ENCODE measurements at regions not wholly inside any gene's neighbourhood (a gene's known extent, or its start where the extent isn't known, plus 50 kb on each side); places are given as distances from the start of the nearest gene placed in this dataset.
A peak's percentile ranks its signal among the peaks of the same experiment; 100 is the strongest.

DNA sequence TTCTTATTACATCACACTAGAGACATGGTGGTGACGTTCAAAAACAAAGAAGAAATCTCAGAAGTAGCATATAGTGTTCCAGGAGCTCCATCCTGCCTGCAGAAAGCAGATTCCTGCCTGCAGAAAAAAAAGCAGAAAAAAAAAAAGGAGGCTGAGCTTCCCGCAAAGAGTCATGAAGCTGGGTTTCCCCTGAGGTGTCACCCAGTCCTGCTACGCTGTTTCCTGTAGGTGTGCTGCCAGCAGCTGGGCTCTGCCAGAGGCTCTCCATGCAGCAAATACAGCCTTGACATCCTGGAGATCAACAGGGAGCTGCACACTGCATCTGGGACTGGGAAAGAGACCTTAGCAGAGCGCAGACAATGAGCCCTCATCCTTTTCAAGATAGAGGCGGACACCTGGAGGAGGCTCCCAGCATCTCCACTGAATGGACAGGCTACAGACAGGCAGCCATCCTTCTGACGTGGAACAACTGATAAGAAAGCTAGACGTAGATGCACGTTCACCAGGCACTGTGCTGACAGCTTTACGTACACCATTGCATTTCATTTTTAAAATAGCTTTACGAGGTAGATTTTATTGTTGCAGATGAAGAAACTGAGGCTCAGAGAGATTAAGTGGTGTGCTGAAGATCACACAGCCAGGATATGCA, 350.9 kb downstream of the FOXO1 start:
- DNase-seq, result no peak

DNA sequence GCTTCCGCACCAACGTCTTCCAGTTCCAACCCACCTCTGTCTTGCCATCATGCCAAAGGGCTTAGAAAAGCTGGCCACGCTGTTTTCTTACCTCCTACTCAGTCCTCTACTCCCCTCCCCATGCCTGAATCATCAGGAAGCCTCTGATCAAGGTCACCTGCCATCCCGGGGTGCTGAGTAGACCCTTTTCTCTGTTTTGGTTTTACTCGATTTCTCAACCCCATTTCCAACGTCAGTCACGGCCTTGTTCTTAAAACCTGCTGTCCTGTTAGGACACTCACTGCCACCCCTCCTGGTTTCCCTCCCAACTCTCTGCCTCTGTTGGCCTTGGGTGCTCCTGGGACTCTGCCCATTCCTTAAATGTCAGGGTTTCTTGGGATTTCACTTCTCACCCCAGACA, 350.1 kb downstream of the FOXO1 start:
- no peak for DNase-seq

DNA sequence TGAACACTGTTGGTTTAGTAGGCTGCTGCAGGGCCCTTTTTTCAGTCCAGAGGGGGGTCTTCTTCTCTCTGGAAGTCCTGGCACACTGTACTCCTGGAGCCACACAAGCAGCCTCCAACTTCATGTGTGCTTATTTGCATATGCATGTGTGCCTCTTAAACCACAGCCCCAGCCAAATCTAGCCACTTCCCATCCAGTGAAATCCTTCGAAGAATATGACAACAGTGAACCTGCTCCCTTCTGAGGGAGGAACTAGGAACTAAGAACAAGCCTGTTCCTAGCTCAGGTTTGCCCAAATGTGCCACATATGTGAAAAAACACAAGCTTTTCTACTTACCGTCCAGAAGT, 348.5 kb downstream of the FOXO1 start:
- no peak for DNase-seq

DNA sequence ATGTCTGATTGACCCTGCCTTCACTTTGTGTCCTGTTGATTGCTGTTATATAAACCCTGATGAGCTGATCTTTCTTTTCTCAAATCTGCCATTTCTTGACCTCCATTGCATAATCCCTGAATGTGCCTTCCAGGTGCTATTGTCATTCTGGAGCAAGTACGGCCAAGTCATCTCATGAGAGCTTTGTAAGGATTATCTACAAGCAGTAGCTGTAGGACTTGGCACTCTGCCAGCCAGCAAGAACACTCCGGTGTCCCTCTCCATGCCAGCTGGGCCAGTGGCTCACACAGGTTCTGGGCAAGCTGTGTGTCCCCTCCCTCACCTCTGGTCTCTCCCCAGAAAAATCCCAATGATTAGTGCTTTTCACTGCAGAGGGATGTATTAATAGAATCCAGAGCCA, 348.1 kb downstream of the FOXO1 start:
- DNase-seq, result no peak

DNA sequence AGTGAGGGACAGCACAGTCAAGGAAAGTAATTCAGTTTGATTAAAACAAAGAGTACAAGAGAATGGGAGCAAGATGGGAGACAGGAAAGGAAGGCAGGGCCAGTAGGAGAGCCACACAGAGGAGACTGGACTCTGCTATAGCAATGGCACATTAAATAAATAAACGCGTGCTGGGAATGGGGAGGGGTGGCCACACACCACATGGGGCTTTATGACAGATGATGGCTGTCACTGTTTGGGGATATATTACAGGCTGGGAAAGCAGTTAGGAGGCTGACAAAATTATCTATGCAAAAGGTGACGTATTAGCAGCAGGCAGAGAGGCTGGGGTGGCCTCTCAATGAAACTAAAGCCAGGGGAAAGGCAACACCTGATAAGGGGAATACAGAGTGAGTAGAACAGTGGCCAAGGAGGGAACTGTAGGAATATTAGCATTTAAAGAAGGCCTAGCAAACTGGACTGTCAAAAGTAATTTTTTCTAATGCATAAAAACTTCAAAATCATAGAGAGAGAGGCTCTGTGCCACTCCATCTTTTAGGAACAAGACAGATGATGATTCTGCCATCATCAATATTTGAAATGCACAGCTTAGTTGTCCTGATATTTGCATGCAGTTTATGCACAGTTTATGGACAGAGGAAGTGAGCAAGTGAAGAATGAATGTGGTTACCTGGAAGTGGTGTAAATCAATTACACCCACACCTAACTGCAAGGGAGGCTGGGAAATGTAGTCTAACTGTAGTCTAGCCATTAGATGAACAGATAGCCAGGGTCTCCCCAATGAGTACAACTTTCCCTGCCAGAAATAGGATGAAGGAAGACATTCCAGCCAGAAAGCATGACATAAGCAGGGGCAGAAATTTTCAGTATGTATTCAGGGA, 346.5 kb downstream of the FOXO1 start:
- no peak for DNase-seq

DNA sequence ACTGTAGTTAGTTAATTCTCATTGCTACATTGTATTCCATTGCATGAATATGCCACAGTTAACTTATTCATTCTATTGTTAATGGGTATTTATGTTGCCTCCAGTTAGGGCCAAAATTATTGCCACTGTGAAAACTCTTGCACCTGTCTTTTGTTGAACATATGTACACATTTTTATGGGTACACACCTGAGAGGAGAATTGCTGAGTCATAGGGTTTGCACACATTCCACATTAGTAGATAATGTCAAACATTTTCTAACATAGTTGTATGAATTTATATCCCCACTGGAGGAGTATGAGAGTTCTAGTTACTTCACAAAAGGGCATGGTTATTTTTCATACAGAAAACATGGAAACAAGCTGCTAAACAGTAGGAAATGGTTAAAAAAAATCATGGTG, 338.4 kb downstream of the FOXO1 start:
- DNase-seq, result no peak

DNA sequence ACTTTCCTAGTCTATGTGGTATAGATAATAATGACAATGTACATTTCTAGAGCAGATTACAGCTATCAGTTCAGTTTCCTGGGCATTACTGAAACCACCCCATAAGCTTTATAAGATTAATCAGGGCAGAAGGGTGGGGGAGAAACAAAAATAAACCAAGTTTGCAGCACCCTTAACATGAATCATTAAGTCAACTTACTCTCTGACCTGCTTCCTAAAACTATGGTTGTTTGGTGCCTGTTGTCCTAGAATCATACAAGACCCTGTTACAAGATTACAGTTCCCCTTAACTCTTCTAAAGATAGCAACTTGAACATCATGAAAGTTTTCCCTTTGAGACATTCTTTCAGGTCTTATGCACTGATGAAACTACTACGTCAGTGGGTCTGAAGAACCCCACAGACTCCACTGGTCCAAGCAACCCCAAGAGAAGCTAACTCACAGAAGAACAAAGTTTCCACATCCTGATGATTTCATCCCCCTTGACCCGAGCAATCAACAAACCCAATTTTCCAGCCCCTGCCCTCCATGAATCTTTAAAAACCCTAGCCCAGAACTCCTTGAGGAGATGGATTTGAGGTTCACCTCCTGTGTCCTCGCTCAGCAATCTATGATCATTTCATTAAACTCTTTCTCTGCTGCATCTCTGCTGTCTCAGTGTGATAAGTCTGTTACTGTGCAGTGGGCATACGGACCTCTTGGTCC, 336.5 kb downstream of the FOXO1 start:
- no peak for DNase-seq

DNA sequence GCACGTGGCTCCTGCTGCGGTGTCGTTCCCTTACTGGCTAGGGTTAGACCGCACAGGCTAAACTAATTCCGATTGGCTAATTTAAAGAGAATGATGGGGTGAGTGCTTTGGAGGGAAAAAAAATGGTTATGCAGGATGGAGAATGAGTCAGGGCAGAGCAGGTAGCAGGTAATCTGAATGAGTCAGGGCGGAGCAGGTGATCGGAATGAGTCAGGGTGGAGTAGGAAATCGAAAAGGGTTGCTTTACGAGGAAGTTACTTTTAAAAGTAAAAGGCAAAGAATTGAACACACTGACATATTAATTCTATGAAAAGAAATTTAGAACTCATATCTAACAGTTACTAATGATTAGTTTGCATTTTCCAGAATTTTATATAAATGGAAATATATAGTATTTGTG, 335.5 kb downstream of the FOXO1 start:
- no peak for DNase-seq

DNA sequence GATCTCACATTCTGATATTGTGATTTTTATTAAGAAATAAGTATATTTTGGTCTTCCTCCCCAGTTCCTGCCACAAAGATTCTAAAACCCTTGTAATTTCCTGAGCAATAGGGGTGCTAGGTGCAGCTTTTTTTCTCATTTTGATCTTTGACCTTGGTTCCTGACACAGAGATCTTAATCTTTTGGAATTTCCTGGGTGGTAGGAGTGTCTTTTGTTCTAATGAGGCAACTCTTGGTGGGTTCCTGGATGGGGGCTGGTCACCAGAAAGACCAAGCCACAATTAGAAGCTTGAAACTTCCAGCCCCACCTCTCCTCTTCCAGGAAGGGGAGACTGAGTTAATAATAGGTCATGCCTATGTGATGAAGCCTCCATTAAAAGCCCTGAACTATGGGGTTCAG, 334.6 kb downstream of the FOXO1 start:
- DNase-seq, result no peak

DNA sequence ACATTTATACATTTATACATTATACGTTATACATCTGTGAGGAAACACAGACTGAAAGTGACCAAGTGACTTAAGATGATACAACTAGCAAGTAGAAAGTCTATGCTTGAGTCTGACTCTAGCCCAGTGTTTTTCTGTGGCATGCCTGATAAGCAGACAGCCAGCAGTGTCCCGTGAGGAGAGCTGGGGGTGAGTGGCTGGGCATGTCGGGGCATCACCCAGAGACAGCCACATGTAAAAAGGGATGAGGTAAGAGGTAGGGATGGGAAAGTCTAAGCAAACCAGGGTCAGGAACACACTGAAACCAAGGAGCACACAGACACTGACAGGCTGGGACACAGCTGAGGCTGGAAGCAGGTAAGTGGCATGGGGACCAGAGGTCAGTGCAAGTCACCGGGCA, 333.2 kb downstream of the FOXO1 start:
- no peak for DNase-seq

DNA sequence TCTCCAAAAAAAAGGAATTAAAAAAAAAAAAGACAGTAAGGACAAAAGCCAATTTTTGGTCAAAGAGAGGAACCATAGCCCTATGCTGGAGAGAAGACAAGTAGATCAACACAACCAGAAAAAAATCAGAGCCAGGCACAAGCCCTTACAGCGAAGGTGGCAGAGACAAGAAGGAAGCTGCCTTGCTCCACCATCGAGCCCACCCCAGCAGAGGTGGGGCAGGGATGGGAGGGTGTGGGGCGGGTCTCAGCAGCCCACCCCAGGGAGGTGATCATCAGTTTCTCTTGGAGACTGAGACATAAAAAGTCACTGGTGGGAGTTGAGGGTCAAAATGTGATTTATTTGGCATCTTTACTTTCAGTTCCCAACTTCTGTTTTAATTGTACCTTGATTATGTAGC, 332.4 kb downstream of the FOXO1 start:
- no peak for DNase-seq

DNA sequence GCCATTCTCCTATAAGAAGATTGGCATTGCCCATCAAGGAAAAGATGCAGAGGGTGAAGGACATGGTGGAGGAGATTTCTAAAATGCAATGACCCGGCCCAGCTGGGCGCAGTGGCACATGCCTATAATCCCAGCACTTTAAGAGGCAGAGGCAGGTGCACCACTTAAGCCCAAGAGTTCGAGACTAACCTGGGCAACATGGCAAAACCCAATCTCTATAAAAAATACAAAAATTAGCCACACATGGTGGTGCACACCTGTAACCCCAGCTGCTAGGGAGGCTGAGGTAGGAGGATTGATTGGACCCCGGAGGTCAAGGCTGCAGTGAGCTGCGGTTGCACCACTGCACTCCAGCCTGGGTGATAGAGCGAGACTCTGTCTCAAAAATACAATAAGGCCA, 331.8 kb downstream of the FOXO1 start:
- no peak for DNase-seq

DNA sequence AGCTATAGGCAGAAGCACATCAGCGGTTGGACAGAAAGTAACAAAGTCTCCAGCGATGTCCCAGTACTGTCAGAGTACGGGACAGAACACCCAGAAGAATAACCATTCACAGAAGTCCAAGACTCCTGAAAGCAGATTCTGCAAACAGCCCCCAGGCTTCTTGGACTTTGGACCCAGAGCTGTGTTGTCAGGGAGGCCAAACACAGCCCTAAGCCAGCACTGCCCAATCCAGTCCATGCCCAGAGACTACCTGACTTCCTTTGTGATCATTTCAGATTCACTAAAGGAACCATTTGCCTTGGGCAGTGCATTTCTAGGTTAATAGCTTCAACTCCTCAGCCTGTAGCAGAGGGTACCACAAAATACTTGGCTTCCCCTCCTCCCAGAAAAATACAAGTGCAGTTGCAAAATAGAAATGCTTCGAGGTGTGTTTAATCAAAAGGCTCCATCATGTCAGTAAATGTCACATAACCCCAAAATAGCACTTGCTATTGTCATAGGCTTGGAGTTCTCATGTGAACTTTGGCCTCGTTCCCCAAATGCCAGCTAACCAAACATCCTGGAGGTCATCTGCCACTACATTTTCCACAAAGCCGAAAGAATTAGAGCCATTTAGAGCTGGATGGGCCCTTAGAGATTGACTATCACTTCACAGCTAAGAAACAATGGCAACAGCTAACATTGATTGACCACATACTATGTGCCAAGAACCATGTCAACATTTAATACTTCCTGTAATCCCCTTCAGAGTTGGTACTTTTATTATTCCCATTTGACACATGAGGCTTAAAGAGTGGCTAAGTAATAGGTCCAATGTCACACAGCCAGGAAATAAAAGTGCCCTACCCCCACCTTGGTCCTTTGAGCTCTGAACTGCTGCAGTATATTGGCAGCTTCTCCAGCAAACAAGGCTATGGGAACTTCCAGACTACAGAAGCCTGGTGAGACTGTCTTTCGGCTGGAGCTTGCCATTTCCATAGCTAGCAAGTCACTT, 329.9 kb downstream of the FOXO1 start:
- DNase-seq, result no peak

DNA sequence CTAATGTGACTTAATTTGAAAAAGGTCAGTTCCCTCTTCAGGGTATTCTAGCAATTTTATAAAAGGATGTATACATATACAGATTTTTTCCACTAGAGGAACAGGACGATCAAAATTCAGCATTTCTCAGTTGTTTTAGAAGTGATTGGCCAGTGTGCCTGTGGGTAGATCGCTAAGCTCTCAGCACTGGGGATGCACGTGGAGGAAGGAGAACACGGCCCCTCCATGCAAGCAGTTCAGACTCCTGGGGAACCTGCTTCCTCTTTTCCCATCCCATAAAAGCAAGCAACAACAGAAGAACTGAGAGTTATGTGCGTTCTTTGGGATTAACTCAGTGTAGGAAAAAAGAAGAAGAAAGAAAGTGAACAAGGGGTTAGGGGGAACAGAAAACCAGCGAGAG, 328.8 kb downstream of the FOXO1 start:
- no peak for DNase-seq

DNA sequence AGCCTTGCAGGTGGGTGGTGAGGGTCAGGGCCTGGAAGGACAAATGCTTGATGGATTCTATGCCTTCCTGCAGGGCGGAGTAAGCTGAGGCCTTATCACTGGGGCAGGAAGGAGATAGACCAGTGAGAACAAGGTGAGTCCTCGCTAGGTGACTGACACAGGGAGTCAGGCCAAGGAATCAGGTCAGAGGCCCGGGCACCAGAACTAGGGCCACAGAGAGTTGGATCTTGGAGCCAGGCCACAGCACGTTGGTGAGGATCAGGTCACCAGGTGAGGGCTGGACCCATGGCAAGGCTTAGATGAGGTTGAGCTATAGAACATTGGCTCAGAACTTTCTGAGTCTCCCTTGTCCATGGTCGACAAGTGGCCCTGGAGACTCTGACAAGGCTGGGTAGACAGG, 328.2 kb downstream of the FOXO1 start:
- no peak for DNase-seq

DNA sequence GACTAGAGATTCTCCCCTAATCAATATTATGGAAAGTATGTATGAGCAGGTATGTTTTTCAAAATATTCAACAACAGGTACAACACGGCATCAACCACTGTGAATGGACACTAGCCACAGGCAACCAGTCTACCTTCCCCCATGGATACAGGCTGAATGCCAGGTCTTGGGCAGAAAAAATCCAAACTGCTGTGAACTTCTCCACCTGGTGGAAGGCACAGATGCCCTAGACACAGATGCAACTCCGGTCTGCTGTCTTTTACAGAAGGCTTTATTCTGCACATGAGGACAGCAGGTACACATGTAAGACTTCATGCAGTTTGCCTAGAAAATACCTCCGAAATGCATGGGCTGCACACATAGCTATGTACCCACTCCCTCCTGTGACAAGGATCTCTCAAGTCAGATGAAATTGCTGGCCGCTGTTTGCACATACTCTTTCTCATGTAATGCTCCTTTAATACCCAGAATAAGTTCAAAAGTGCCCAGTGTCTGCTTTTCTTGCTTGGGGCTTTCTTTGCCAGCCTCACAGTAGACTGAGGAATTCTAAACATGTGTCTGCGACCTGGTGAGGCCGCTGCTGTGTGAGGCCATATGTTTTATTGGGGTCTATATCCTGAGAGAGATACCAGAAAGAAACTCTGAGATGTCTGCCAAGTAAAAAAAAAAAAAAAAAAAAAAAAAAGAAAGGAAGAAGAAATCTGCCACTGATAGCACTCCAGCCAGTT, 325.9 kb downstream of the FOXO1 start:
- DNase-seq, result peak; percentile 52

DNA sequence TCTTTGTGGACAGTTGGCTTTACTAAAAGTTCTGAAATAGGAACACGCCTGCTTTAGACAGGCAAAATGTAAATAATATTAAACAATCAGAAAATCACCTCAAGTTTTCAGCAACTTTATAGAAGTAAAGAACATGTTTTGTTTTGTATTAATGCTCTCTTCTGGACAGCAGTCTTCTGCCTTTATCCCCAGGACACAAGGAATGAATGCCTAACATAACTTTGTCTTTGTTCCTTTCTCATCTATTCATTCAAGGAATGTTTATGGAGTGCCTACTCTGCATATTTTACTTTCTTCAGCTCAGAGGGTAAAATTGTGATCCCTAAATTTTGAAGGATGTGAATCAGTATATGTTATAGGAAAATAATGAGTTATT, 325.4 kb downstream of the FOXO1 start:
- DNase-seq, result peak; percentile 50

DNA sequence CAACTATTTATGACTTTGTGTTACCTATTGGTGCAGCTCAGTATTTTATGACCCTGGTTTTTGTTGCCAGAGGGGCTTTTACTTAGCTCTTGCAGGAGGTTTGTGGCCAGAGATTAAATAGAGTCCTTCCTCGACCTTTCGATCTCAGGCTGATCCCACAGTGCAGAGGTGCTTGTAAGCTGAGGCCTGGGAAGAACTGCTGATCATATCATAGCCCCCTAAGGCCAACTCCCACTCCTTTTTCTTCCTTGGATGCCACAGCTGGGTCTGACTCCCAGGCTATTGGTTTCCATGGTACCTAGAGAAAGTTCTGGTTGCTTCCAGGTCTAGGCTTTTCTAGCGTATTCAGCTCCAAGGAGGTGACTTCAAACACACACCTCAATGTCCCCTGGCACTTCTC, 324.9 kb downstream of the FOXO1 start:
- DNase-seq, result no peak

DNA sequence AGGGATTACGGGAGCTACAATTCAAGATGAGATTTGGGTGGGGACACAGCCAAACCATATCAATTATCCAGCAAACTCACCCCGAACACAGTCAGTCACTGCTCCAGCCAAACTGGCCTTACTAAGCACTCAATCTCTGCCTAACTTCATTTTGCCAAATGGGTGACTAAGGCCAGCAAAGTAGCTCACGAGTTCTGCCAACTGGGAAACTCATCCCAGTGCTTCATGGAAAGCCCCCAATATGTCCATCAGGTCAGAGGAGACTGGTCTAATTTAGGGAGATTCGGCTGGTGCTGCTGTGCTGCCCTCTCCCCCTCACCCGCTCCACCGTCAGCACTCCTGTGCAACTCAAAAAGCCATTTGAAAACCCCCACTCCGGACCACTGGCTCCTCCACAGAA, 324.0 kb downstream of the FOXO1 start:
- DNase-seq, result no peak

DNA sequence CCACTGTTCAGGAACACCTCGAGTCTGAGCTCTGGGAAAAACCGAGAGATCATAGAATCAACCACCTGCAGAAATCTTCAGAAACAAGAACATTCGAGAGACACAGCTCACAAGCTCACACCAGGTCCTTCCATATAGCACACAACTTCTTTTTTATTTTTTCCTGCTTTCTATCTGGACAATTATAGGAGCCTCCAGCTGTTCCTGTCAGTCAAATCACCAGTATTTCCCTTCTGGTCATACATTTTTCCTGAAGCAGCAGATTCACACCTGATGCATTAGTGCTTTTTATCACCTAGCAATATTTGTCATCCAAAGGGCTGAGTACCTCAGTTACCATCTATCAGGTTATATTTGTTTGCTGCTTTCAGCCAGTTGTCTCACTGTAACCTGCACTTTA, 323.5 kb downstream of the FOXO1 start:
- no peak for DNase-seq

DNA sequence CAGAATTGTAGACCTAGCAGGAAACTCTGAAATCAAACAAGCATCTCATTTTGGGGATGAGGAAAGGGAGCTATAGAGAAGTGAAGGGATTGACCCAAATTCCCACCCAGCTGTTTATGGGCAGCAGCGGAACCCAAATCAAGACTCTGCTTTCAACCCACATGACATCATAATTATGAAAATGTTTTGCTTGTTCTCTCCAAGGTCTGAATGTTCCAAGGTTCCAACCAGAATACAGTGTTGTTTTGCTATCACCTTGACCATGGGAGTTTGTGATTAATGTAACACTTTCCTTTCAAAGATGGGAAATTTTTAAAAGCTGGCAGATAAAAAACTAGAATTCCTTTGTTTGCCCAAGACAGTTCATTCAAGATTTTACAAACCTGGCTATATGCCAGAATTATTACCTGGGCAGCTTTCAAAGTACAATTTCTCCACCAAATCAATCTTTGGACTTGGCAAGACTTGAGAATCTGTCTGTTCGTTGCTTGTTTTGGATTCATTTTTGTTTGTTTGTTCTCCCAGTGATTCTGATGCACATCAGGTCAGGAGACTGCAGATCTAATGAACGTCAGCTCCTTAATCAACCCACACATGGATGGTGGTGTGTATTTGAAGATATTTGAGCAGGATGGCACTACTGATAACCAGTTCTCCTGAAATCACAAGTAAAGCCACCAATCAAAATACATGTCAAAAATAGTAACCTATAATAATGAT, 322.7 kb downstream of the FOXO1 start:
- no peak for DNase-seq

All from fibroblast of skin of back (primary cell).